Stomach (tissue), 8 donors: ENCODE measurements at regions not wholly inside any gene's neighbourhood (a gene's known extent, or its start where the extent isn't known, plus 50 kb on each side); places are given as distances from the start of the nearest gene placed in this dataset.

Experiments used
- DNase-seq, 2 donors: peaks; one replicate each; pipeline versions ENCODE4 v3.0.0 to v3.0.0-alpha.2; 2013 to 2019
- H3K27ac ChIP-seq, 5 donors: fragments of 200-600 bp in 4 of 5; sonication (generic) in 4 of 5; one replicate each; pipeline ENCODE4 v1.5.1; 2013 to 2019; ENCODE audit warnings: mild to moderate bottlenecking in 1 of 5, moderate library complexity in 1 of 5
- H3K27me3 ChIP-seq, 3 donors: fragments of 200-600 bp; sonication (generic); one replicate each; pipeline ENCODE4 v1.5.1; 2017 to 2019; ENCODE audit warnings: mixed run types in 1 of 3
- H3K36me3 ChIP-seq, 4 donors: fragments of 200-600 bp; sonication (generic); 1 replicate in 3 of 4; 2 replicates in 1 of 4; pipeline ENCODE4 v1.5.1; 2016 to 2019
- H3K4me1 ChIP-seq, 4 donors: fragments of 200-600 bp; sonication (generic); one replicate each; pipeline ENCODE4 v1.5.1; 2016 to 2019
- H3K4me3 ChIP-seq, 4 donors: fragments of 200-600 bp; sonication (generic) in 3 of 4; one replicate each; pipeline ENCODE4 v1.5.1; 2016 to 2019; ENCODE audit warnings: mild to moderate bottlenecking in 1 of 4
- H3K9me3 ChIP-seq, 4 donors: fragments of 200-600 bp; sonication (generic); one replicate each; pipeline ENCODE4 v1.5.1; 2016 to 2019
- CTCF ChIP-seq, 7 experiments: fragments of 450-650 bp in 4 of 7; fragments of 200-600 bp in 3 of 7; sonication (generic) in 3 of 7; IDR thresholded peaks; one replicate each; pipeline ENCODE4 v1.5.1; 2016 to 2019; ENCODE audit warnings: antibody characterized with exemption in 7 of 7, control low read depth in 2 of 7, mild to moderate bottlenecking in 1 of 7
- EP300 ChIP-seq: sonication (generic); formaldehyde crosslinking; IDR thresholded peaks from one replicate; pipeline ENCODE4 v1.6.1; 2017; ENCODE audit warnings: antibody characterized with exemption
- POLR2A ChIP-seq, 4 donors: fragments of 450-650 bp; IDR thresholded peaks; one replicate each; pipeline ENCODE4 v1.6.1; 2016; ENCODE audit warnings: antibody characterized with exemption in 4 of 4, control low read depth in 2 of 4, mild to moderate bottlenecking in 1 of 4, moderate library complexity in 1 of 4
- POLR2AphosphoS5 ChIP-seq, 3 donors: sonication (generic); formaldehyde crosslinking; IDR thresholded peaks; one replicate each; pipeline ENCODE4 v1.6.1; 2016; ENCODE audit warnings: antibody characterized with exemption in 3 of 3
- WGBS, 5 donors: extraction: QIAGEN DNeasy Blood & Tissue Kit in 3 of 5; methylation state at CpG; one replicate each; pipeline versions ENCODE4 v1.1.5 to v1.1.7; 2013 to 2018; 5-methylcytosine and 5-hydroxymethylcytosine counted together
- intact Hi-C: fragments of 100-400 bp; cut with DNase I; formaldehyde crosslinking; loops from one replicate; pipeline ENCODE4 v1.15.1; 2023; ENCODE audit warnings: low total_unique reads
- donor health status: healthy with polysubstance abuse.
- donor health status: Bipolar disorder and iron deficiency.
- donor health status: healthy.

GRCh38 chr3:18513091-18513490 is 88.0 kb upstream of the SATB1 start:
- DNase-seq: no peak
- TF ChIP-seq POLR2AphosphoS5 (IDR thresholded peaks at IDR 0.05) (no peak), CTCF (IDR thresholded peaks at IDR 0.05) (no peak), EP300 (no peak), POLR2A (IDR thresholded peaks at IDR 0.05) (no peak)
- H3K9me3 ChIP-seq: no peaks in the 10 kb centered on the region
- no peaks in the 10 kb centered on the region for H3K36me3 ChIP-seq
- intact Hi-C loops: no loop called here
- H3K27ac ChIP-seq: no peak overlapping the region
- 85 to 91% (median 90%) methylated on average over 3 of the region's 3 CpGs for WGBS, 5 donors
- H3K27me3 ChIP-seq: no peaks in the 10 kb centered on the region
- H3K4me3 ChIP-seq: no peak overlapping the region
- no peaks in the 10 kb centered on the region for H3K4me1 ChIP-seq

DNA sequence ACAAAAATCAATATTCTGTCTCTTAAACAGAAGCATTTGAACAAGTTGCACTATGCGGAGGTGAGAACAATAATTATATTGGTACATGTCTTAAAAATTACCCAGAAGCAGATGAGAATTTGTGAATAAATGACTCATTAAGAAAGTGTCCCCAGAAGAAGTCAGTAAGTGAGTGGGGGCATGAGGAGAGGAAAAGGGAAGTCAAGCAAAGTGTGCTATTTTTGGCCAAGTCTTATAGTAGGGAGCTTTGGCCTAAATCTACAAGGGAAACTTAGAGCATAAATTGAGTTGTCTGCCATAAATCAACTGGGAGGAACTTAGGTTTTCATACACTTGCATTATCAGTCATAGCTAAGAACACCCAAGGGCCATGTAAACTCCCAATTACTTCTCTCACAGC is 86.9 kb upstream of the SATB1 start:
- H3K4me1 ChIP-seq: no peaks in the 10 kb centered on the region

GRCh38 chr3:18510947-18511346 is 85.8 kb upstream of the SATB1 start:
- Histone ChIP-seq H3K4me3 (no peak overlapping the region), H3K27ac (no peak overlapping the region), H3K27me3 (no peaks in the 10 kb centered on the region), H3K36me3 (no peaks in the 10 kb centered on the region), H3K9me3 (no peaks in the 10 kb centered on the region), H3K4me1 (no peaks in the 10 kb centered on the region)
- 83 to 93% (median 90%) methylated on average over 3 of the region's 3 CpGs for WGBS, 5 donors
- intact Hi-C loops: no loop called here
- no peak for DNase-seq
- TF ChIP-seq POLR2A (IDR thresholded peaks at IDR 0.05) (no peak), EP300 (no peak), POLR2AphosphoS5 (IDR thresholded peaks at IDR 0.05) (no peak)

More for the DNA sequence above, 86.9 kb upstream of the SATB1 start:
- intact Hi-C loops: no loop called here
- WGBS, 5 donors: 87 to 94% (median 91%) methylated on average over 1 of the region's 1 CpG
- Histone ChIP-seq H3K4me3 (no peak overlapping the region), H3K36me3 (no peaks in the 10 kb centered on the region), H3K27me3 (no peaks in the 10 kb centered on the region), H3K27ac (no peak overlapping the region), H3K9me3 (no peaks in the 10 kb centered on the region)
- TF ChIP-seq CTCF (IDR thresholded peaks at IDR 0.05): no peak
- TF ChIP-seq EP300: no peak
- TF ChIP-seq POLR2A (IDR thresholded peaks at IDR 0.05): no peak
- TF ChIP-seq POLR2AphosphoS5 (IDR thresholded peaks at IDR 0.05): no peak
- DNase-seq: no peak

GRCh38 chr3:18507333-18507732 is 82.2 kb upstream of the SATB1 start:
- Histone ChIP-seq H3K9me3 (no peaks in the 10 kb centered on the region), H3K4me1 (no peaks in the 10 kb centered on the region), H3K27me3 (no peaks in the 10 kb centered on the region), H3K27ac (no peak overlapping the region), H3K4me3 (no peak overlapping the region), H3K36me3 (no peaks in the 10 kb centered on the region)
- TF ChIP-seq POLR2A (IDR thresholded peaks at IDR 0.05) (no peak), EP300 (no peak), CTCF (IDR thresholded peaks at IDR 0.05) (no peak), POLR2AphosphoS5 (IDR thresholded peaks at IDR 0.05) (no peak)
- DNase-seq: no peak
- 85 to 93% (median 90%) methylated on average over 2 of the region's 2 CpGs for WGBS, 5 donors
- intact Hi-C loops: no loop called here

DNA sequence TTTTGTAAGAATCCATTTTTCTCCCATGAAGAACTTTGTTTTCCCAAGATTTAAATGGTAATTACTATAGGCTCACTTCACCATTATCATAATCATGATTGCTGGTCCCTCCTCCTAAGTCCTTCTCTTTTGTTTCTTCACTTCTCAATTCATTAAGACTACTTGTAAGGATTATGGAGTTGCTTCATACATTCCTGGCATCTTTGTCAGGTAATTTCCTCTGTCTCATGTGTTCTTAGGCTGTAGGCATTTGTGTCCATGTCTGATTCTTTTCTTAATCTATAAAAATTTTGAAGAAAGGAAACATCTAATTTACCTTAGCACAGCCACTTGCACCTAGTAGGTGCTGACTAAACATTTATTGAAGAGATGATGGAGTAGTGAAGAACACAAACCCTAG is 79.9 kb upstream of the SATB1 start:
- H3K4me3 ChIP-seq: no peak overlapping the region
- H3K36me3 ChIP-seq: no peaks in the 10 kb centered on the region
- no peak overlapping the region for H3K27ac ChIP-seq
- DNase-seq: no peak
- TF ChIP-seq POLR2A (IDR thresholded peaks at IDR 0.05): no peak
- no peak for TF ChIP-seq POLR2AphosphoS5 (IDR thresholded peaks at IDR 0.05)
- TF ChIP-seq EP300: no peak
- TF ChIP-seq CTCF (IDR thresholded peaks at IDR 0.05): no peak
- H3K27me3 ChIP-seq: no peaks in the 10 kb centered on the region
- intact Hi-C loops: no loop called here
- H3K9me3 ChIP-seq: no peaks in the 10 kb centered on the region
- H3K4me1 ChIP-seq: no peaks in the 10 kb centered on the region
